ENCODE measurements at regions not wholly inside any gene's neighbourhood (a gene's known extent, or its start where the extent isn't known, plus 50 kb on each side); places are given as distances from the start of the nearest gene placed in this dataset.

- no peaks in the 10 kb centered on the region for H3K79me2 ChIP-seq (ENCODE audit: control insufficient read depth, insufficient read depth, low read length)
- POLR2A ChIA-PET, result no interaction called here
- intact Hi-C loops (cut with micrococcal nuclease), result no loop called here
These were observed 226.1 kb downstream of the OTOR start for GRCh38 chr20:16974080-16974854.

More at GRCh38 chr20:16974080-16974854, 226.1 kb downstream of the OTOR start:
- no peak for FAIRE-seq
- H3K4me1 ChIP-seq (ENCODE audit: control insufficient read depth, extremely low read depth, insufficient read depth, low read length), result no peaks in the 10 kb centered on the region
- H3K4me3 ChIP-seq (replicated peaks in 1 of 3; ENCODE audit: insufficient read depth in 1 of 3, low read depth in 1 of 3, low read length in 3 of 3), result no peak overlapping the region
- no peak for DNase-seq (ENCODE audit: low read depth, low spot score)
- H3K27me3 ChIP-seq (ENCODE audit: control insufficient read depth in 2 of 2, insufficient read depth in 2 of 2, low read length in 2 of 2), result no peaks in the 10 kb centered on the region
- no peaks in the 10 kb centered on the region for H4K20me1 ChIP-seq (replicated peaks; ENCODE audit: control insufficient read depth, extremely low read depth, insufficient read depth, low read length)
- dilution Hi-C loops (cut with MboI; ENCODE audit: extremely low pct_ligation_motif_present, low sequenced_read_pairs), result no loop called here
- H3K9ac ChIP-seq (replicated peaks; ENCODE audit: extremely low read depth, insufficient read depth, low read length), result no peak overlapping the region
- H2AFZ ChIP-seq (ENCODE audit: low read depth, low read length), result no peak overlapping the region
- CTCF ChIA-PET, result no interaction called here
- TF ChIP-seq MAX (IDR thresholded peaks at IDR 0.05; ENCODE audit: insufficient read depth, insufficient read length) (no peak), CTCF (IDR thresholded peaks at IDR 0.05; ENCODE audit: extremely low read depth in 1 of 2, insufficient read depth in 1 of 2, low read depth in 1 of 2, low read length in 2 of 2) (no peak), POLR2A (IDR thresholded peaks at IDR 0.05; ENCODE audit: low read depth, low read length) (no peak), POLR2AphosphoS5 (IDR thresholded peaks at IDR 0.05; ENCODE audit: insufficient read depth, low read depth, low read length) (no peak), FOS (IDR thresholded peaks at IDR 0.05; ENCODE audit: borderline replicate concordance, insufficient read depth, low read length) (no peak), EZH2 (IDR thresholded peaks at IDR 0.05; ENCODE audit: borderline replicate concordance, low read depth, low read length, severe bottlenecking) (no peak), MYC (IDR thresholded peaks at IDR 0.05; ENCODE audit: low read depth, low read length) (no peak)
- no peaks in the 10 kb centered on the region for H3K9me3 ChIP-seq (replicated peaks; ENCODE audit: control insufficient read depth, insufficient read depth, low read length)
- no peak overlapping the region for H3K27ac ChIP-seq (ENCODE audit: insufficient read depth, low read depth, low read length)
- H3K9me1 ChIP-seq (replicated peaks; ENCODE audit: control insufficient read depth, extremely low read depth, insufficient read depth, low read length), result no peaks in the 10 kb centered on the region
- H3K36me3 ChIP-seq (ENCODE audit: control insufficient read depth in 2 of 2, extremely low read depth in 1 of 2, insufficient read depth in 2 of 2, low read length in 2 of 2), result no peaks in the 10 kb centered on the region
- no TSS peak for BruUV-seq (replicated peaks)
- no peak overlapping the region for H3K4me2 ChIP-seq (ENCODE audit: insufficient read depth, low read length)
